ENCODE measurements at regions not wholly inside any gene's neighbourhood (a gene's known extent, or its start where the extent isn't known, plus 50 kb on each side); places are given as distances from the start of the nearest gene placed in this dataset.

- TF ChIP-seq CTCF (IDR thresholded peaks at IDR 0.05) (no peak), EP300 (IDR thresholded peaks at IDR 0.05) (no peak)
These were observed 106.1 kb upstream of the TMEM132D start for GRCh38 chr12:130009961-130010360.

Measured in stomach (tissue), 4 donors.